ENCODE measurements at regions not wholly inside any gene's neighbourhood (a gene's known extent, or its start where the extent isn't known, plus 50 kb on each side); places are given as distances from the start of the nearest gene placed in this dataset.

GRCh38 chr1:194280463-194280862 is 1094.0 kb upstream of the B3GALT2 start:
- Histone ChIP-seq H3K27ac (ENCODE audit: low read length) (no peak overlapping the region), H3K4me2 (ENCODE audit: insufficient read depth, low read length) (no peak overlapping the region), H3K9ac (ENCODE audit: low read depth, low read length) (no peak overlapping the region), H3K27me3 (ENCODE audit: insufficient read depth, low read length, poor library complexity) (no peaks in the 10 kb centered on the region), H3K4me1 (ENCODE audit: insufficient read depth, low read length) (no peaks in the 10 kb centered on the region), H4K20me1 (ENCODE audit: insufficient read depth, low read length) (no peaks in the 10 kb centered on the region), H3K9me3 (ENCODE audit: insufficient read depth, low read length, severe bottlenecking) (no peaks in the 10 kb centered on the region), H3K4me3 (ENCODE audit: low read depth in 1 of 2, low read length in 2 of 2) (no peak overlapping the region), H3K79me2 (ENCODE audit: insufficient read depth, low read length) (no peaks in the 10 kb centered on the region), H3K36me3 (ENCODE audit: insufficient read depth, low read length) (no peaks in the 10 kb centered on the region), H2AFZ (ENCODE audit: low read depth, low read length) (no peak overlapping the region)
- DNase-seq = no peak
- TF ChIP-seq EZH2 (IDR thresholded peaks at IDR 0.05; ENCODE audit: borderline replicate concordance, low read depth, low read length, severe bottlenecking) = no peak
- TF ChIP-seq, protein P1, sequence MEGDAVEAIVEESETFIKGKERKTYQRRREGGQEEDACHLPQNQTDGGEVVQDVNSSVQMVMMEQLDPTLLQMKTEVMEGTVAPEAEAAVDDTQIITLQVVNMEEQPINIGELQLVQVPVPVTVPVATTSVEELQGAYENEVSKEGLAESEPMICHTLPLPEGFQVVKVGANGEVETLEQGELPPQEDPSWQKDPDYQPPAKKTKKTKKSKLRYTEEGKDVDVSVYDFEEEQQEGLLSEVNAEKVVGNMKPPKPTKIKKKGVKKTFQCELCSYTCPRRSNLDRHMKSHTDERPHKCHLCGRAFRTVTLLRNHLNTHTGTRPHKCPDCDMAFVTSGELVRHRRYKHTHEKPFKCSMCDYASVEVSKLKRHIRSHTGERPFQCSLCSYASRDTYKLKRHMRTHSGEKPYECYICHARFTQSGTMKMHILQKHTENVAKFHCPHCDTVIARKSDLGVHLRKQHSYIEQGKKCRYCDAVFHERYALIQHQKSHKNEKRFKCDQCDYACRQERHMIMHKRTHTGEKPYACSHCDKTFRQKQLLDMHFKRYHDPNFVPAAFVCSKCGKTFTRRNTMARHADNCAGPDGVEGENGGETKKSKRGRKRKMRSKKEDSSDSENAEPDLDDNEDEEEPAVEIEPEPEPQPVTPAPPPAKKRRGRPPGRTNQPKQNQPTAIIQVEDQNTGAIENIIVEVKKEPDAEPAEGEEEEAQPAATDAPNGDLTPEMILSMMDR (IDR thresholded peaks at IDR 0.05; ENCODE audit: borderline replicate concordance, extremely low read depth, low read length, poor library complexity, severe bottlenecking) = no peak
- ATAC-seq (ENCODE audit: insufficient read depth, low read depth) = no peak

DNA sequence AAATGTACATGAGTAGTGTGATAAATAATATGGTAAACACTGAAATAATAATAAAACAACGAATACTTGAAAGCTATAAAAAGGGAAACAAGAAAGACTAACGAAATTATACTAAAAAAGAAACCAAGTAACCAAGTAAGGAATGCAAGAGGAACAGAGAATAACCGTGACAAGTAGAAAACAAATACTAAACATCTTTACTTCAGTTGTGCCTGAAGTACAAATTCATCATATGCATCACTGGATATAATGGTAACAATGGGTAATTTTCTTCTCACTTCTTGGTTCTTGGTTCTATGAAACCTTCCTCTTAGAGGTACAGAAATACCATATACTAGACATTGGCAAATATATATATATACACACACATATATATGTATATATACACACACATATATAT is 1093.6 kb upstream of the B3GALT2 start:
- H3K36me3 ChIP-seq (ENCODE audit: insufficient read depth, low read length) = no peaks in the 10 kb centered on the region
- H4K20me1 ChIP-seq (ENCODE audit: insufficient read depth, low read length) = no peaks in the 10 kb centered on the region
- H3K4me1 ChIP-seq (ENCODE audit: insufficient read depth, low read length) = no peaks in the 10 kb centered on the region
- no peaks in the 10 kb centered on the region for H3K27me3 ChIP-seq (ENCODE audit: insufficient read depth, low read length, poor library complexity)
- H3K79me2 ChIP-seq (ENCODE audit: insufficient read depth, low read length) = no peaks in the 10 kb centered on the region
- H3K27ac ChIP-seq (ENCODE audit: low read length) = no peak overlapping the region
- H3K4me3 ChIP-seq (ENCODE audit: low read depth in 1 of 2, low read length in 2 of 2) = no peak overlapping the region
- H3K9me3 ChIP-seq (ENCODE audit: insufficient read depth, low read length, severe bottlenecking) = no peaks in the 10 kb centered on the region
- no peak overlapping the region for H2AFZ ChIP-seq (ENCODE audit: low read depth, low read length)
- TF ChIP-seq, protein P1 (IDR thresholded peaks at IDR 0.05; ENCODE audit: borderline replicate concordance, extremely low read depth, low read length, poor library complexity, severe bottlenecking) = no peak
- TF ChIP-seq EZH2 (IDR thresholded peaks at IDR 0.05; ENCODE audit: borderline replicate concordance, low read depth, low read length, severe bottlenecking) = no peak
- H3K9ac ChIP-seq (ENCODE audit: low read depth, low read length) = no peak overlapping the region
- H3K4me2 ChIP-seq (ENCODE audit: insufficient read depth, low read length) = no peak overlapping the region
- DNase-seq = no peak
- ATAC-seq (ENCODE audit: insufficient read depth, low read depth) = no peak

- no peaks in the 10 kb centered on the region for H3K27me3 ChIP-seq (ENCODE audit: insufficient read depth, low read length, poor library complexity)
- no peaks in the 10 kb centered on the region for H3K4me1 ChIP-seq (ENCODE audit: insufficient read depth, low read length)
- no peaks in the 10 kb centered on the region for H3K9me3 ChIP-seq (ENCODE audit: insufficient read depth, low read length, severe bottlenecking)
- no peak overlapping the region for H2AFZ ChIP-seq (ENCODE audit: low read depth, low read length)
- H3K4me3 ChIP-seq (ENCODE audit: low read depth in 1 of 2, low read length in 2 of 2) = no peak overlapping the region
- no peaks in the 10 kb centered on the region for H3K79me2 ChIP-seq (ENCODE audit: insufficient read depth, low read length)
- TF ChIP-seq EZH2 (IDR thresholded peaks at IDR 0.05; ENCODE audit: borderline replicate concordance, low read depth, low read length, severe bottlenecking) = no peak
- TF ChIP-seq, protein P1 (IDR thresholded peaks at IDR 0.05; ENCODE audit: borderline replicate concordance, extremely low read depth, low read length, poor library complexity, severe bottlenecking) = no peak
- no peak for ATAC-seq (ENCODE audit: insufficient read depth, low read depth)
- no peak overlapping the region for H3K9ac ChIP-seq (ENCODE audit: low read depth, low read length)
- no peaks in the 10 kb centered on the region for H3K36me3 ChIP-seq (ENCODE audit: insufficient read depth, low read length)
- no peak for DNase-seq
- no peak overlapping the region for H3K4me2 ChIP-seq (ENCODE audit: insufficient read depth, low read length)
- no peak overlapping the region for H3K27ac ChIP-seq (ENCODE audit: low read length)
- H4K20me1 ChIP-seq (ENCODE audit: insufficient read depth, low read length) = no peaks in the 10 kb centered on the region
Observed at GRCh38 chr1:194277927-194278326, 1091.5 kb upstream of the B3GALT2 start.

DNA sequence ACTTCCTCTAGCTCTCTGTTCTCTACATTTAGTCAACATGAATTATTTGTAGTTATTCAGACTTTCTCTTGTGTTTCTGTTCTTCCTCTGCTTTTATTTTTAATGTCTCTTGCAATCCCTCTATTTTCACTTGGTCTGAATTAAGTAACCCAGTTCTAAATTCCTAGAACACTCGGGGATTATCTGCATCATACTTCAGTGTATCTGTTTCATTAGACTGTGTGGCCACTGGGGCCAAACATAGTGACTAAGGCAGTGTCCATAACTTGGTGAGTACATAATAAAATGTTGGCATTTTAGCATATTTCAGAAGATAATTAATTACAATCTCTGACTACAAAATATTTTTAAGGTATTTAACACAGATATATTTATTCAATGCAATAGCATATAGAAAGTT is 1087.2 kb upstream of the B3GALT2 start:
- ATAC-seq (ENCODE audit: insufficient read depth, low read depth) (no peak), DNase-seq (no peak)
- no peaks in the 10 kb centered on the region for H3K27me3 ChIP-seq (ENCODE audit: insufficient read depth, low read length, poor library complexity)
- no peaks in the 10 kb centered on the region for H3K36me3 ChIP-seq (ENCODE audit: insufficient read depth, low read length)
- H2AFZ ChIP-seq (ENCODE audit: low read depth, low read length) = no peak overlapping the region
- TF ChIP-seq, protein P1 (IDR thresholded peaks at IDR 0.05; ENCODE audit: borderline replicate concordance, extremely low read depth, low read length, poor library complexity, severe bottlenecking) = no peak
- no peak for TF ChIP-seq EZH2 (IDR thresholded peaks at IDR 0.05; ENCODE audit: borderline replicate concordance, low read depth, low read length, severe bottlenecking)
- H3K79me2 ChIP-seq (ENCODE audit: insufficient read depth, low read length) = no peaks in the 10 kb centered on the region
- no peak overlapping the region for H3K27ac ChIP-seq (ENCODE audit: low read length)
- no peaks in the 10 kb centered on the region for H3K9me3 ChIP-seq (ENCODE audit: insufficient read depth, low read length, severe bottlenecking)
- H3K9ac ChIP-seq (ENCODE audit: low read depth, low read length) = no peak overlapping the region
- no peak overlapping the region for H3K4me2 ChIP-seq (ENCODE audit: insufficient read depth, low read length)
- H4K20me1 ChIP-seq (ENCODE audit: insufficient read depth, low read length) = no peaks in the 10 kb centered on the region
- H3K4me3 ChIP-seq (ENCODE audit: low read depth in 1 of 2, low read length in 2 of 2) = no peak overlapping the region
- H3K4me1 ChIP-seq (ENCODE audit: insufficient read depth, low read length) = no peaks in the 10 kb centered on the region
